GM12891 (cell line): ENCODE measurements at regions not wholly inside any gene's neighbourhood (a gene's known extent, or its start where the extent isn't known, plus 50 kb on each side); places are given as distances from the start of the nearest gene placed in this dataset.
"Not testable (repeated sequence)": the region's sequence is repeated elsewhere in the genome, so short reads cannot be mapped to it uniquely, and the experiment has no call there.

Source experiments
- DNase-seq: peaks from one replicate; pipeline ENCODE4 v3.0.0; 2011; ENCODE audit warnings: low spot score; ENCODE audit not compliant: insufficient read length
- FAIRE-seq: peaks from 2 replicates; lab custom pipeline; 2011; peaks lifted over from hg19 to GRCh38; lab: Jason Lieb, UNC
- PAX5 ChIP-seq: IDR thresholded peaks from 2 replicates; pipeline ENCODE4 v1.6.1; 2011; ENCODE audit warnings: low read length, moderate library complexity, mild to moderate bottlenecking; ENCODE audit not compliant: insufficient read depth, severe bottlenecking
- POLR2A ChIP-seq: IDR thresholded peaks from 2 replicates; pipeline ENCODE4 v1.6.1; 2011; ENCODE audit warnings: low read depth, low read length, control low read depth
- POLR2AphosphoS5 ChIP-seq: IDR thresholded peaks from 2 replicates; pipeline ENCODE4 v1.6.1; 2011; ENCODE audit warnings: low read depth, low read length, control low read depth
- POU2F2 ChIP-seq: IDR thresholded peaks from 2 replicates; pipeline ENCODE4 v1.6.1; 2011; ENCODE audit warnings: low read depth, mild to moderate bottlenecking, control low read depth, low read length, moderate library complexity
- SPI1 ChIP-seq: IDR thresholded peaks from 2 replicates; pipeline ENCODE4 v1.6.1; 2011; ENCODE audit warnings: low read depth, low read length, control low read depth
- TAF1 ChIP-seq: IDR thresholded peaks from 2 replicates; pipeline ENCODE4 v1.6.1; 2011; ENCODE audit warnings: low read depth, low read length, control low read depth

GRCh38 chr4:141314627-141315026, 93.9 kb downstream of the ZNF330 start:
- DNase-seq: no peak
- no peak for TF ChIP-seq SPI1
- no peak for TF ChIP-seq POLR2A
- TF ChIP-seq TAF1: no peak
- TF ChIP-seq PAX5: no peak
- no peak for TF ChIP-seq POLR2AphosphoS5
- no peak for TF ChIP-seq POU2F2
- FAIRE-seq: no peak

DNA sequence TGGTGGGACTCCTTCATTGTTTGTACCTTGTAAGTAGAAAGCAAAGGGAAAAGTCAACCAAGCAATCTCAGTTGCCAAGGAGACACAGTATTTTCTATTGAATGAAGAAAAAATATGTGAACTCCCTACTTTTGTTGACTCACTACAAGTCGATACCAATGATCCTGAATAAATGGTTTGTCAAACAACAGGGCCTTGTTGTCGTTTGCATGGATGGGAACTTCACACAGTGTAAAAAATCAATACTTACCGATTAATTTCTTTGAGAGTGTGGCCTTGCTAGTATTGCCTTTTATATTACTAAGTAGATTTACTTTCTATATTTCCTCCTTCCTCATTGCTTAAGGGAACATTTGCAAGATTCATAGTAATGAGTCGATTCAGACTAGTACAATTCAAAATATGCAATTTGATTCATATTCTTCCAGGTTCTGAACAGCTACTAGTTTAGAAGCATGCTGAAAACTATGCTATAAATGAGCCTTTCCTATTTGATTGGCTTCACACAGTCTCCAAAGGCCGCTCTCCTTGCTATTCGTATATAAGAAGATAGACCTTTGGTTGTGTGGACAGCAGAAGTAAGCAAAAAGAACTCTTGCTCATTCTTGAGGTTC, 108.0 kb downstream of the ZNF330 start:
- TF ChIP-seq POLR2A (no peak), POLR2AphosphoS5 (no peak), POU2F2 (no peak), SPI1 (no peak), PAX5 (no peak), TAF1 (no peak)
- DNase-seq (no peak), FAIRE-seq (no peak)

DNA sequence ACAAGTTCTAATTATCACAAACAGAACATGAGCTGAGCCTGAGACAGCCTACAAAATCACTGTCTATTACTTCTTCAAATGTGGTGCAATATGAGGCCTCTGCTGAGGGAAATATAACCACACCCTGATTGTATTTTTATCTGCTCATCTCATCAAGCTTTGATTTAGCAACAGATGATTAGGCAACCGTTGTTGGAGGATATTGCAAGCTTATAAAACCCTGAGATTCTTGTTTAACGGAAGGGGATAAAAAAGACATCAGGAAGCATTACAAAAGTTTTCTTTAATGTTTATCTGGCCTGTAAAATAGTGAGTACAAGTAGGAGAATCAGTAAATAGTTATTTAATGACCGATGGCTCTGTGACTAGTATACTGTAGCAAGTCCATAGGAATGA, 108.5 kb downstream of the ZNF330 start:
- DNase-seq: no peak
- no peak for FAIRE-seq
- TF ChIP-seq POU2F2: no peak
- no peak for TF ChIP-seq POLR2A
- TF ChIP-seq PAX5: no peak
- TF ChIP-seq TAF1: no peak
- TF ChIP-seq POLR2AphosphoS5: no peak
- no peak for TF ChIP-seq SPI1

DNA sequence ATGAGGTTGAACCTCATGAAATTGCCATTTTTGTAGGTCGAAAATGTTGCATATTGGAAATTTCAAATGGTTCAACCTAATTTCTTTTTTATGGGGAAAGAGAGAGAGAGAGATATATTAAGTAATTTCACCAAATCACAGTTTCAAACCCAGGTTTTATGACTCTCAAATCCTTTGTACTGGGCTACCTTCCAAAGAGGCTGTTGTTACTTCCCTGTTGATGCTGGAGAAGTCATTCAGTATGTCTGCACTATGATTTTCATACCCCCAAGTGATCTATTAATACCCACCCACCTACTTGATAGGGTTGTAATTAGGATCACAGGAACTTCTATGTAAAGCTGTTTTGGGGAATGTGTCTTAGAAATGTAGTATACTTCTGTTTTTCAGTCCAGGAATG, 109.9 kb downstream of the ZNF330 start:
- FAIRE-seq (no peak), DNase-seq (no peak)
- no peak for TF ChIP-seq SPI1
- no peak for TF ChIP-seq POLR2AphosphoS5
- TF ChIP-seq POU2F2: no peak
- no peak for TF ChIP-seq PAX5
- no peak for TF ChIP-seq POLR2A
- TF ChIP-seq TAF1: no peak

DNA sequence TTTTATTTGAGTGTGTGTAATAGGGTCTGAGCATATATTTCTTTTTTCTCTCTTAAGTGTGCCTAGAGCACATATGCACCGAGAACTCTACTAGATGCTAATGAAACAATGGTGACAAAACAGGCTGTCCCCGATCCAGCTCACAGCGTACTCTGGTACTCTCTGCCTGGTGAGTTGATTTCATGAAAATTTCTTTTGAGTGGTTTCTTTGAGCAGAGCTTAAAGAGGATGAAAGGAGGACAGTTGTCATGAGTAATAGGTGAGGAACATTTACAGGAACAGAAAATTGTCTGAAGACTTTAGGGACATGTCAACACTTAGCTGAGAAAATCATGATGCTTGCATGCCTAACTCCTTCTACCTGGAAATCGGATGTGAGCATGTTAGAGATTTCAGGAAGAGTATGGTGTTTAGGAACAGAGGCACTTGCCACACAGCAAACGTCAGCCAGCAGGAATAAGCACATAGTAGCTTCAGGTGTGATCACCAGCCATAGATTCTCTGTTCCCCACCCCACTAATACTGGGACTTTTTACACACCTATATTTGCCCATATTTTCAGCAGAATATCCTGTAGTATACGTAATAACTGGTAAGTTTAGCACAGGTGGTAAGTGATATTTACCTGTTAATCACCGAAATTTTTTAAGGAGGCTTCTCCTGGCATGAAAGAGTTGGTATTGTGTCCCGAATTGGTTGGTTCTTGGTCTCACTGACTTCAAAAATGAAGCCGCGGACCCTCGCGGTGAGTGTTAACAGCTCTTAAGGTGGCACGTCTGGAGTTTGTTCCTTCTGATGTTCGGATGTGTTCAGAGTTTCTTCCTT, 111.1 kb downstream of the ZNF330 start:
- FAIRE-seq (no peak), DNase-seq (no peak)
- TF ChIP-seq SPI1 (no peak), POLR2A (no peak), TAF1 (no peak), POLR2AphosphoS5 (no peak), POU2F2 (no peak), PAX5 (no peak)

DNA sequence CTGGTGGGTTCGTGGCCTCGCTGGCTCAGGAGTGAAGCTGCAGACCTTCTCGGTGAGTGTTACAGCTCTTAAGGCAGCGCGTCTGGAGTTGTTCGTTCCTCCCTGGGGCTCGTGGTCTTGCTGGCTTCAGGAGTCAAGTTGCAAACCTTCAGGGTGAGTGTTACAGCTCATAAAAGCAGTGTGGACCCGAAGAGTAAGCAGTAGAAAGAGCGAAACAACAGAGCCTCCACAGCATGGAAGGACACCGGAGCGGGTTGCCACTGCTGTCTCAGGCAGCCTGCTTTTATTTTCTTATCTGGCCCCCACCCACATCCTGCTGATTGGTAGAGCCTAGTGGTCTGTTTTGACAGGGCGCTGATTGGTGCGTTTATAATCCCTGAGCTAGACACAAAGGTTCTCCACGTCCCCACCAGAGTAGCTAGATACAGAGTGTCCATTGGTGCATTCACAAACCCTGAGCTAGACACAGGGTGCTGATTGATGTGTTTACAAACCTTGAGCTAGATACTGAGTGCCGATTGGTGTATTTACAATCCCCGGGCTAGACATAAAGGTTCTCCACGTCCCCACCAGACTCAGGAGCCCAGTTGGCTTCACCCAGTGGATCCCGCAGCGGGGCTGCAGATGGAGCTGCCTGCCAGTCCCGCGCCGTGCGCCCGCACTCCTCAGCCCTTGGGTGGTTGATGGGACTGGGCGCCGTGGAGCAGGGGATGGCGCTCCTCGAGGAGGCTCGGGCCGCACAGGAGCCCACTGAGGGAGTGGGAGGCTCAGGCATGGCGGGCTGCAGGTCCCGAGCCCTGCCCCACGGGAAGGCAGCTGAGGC, 111.9 kb downstream of the ZNF330 start:
- not testable (repeated sequence) for DNase-seq, FAIRE-seq

- DNase-seq, FAIRE-seq: not testable (repeated sequence)
These were observed 112.9 kb downstream of the ZNF330 start for GRCh38 chr4:141333456-141334230.

- DNase-seq: no peak
- TF ChIP-seq SPI1 (no peak), PAX5 (no peak), TAF1 (no peak), POLR2AphosphoS5 (no peak), POU2F2 (no peak), POLR2A (no peak)
- no peak for FAIRE-seq
These were observed 114.5 kb downstream of the ZNF330 start for GRCh38 chr4:141335166-141335565.

DNA sequence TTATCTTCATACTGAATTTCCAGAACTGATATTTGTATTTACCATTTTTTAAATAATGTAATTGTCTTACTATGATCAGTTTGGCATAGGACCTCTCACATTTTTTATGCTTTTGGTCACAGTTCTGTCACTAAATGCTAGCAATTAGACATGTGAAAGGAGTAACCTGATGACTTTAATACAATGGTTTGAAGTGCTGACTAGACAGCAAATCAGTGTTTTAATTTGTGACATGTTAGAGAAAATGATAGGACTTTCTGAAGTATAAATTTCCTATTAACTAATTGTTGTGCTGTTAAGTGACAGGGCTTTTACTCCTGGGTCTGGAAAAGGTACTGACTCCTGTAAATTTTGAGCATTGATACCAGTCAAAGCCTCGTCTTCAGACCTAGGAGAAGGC, 117.5 kb downstream of the ZNF330 start:
- FAIRE-seq: no peak
- DNase-seq: no peak
- TF ChIP-seq PAX5 (no peak), POU2F2 (no peak), POLR2AphosphoS5 (no peak), TAF1 (no peak), SPI1 (no peak), POLR2A (no peak)

DNA sequence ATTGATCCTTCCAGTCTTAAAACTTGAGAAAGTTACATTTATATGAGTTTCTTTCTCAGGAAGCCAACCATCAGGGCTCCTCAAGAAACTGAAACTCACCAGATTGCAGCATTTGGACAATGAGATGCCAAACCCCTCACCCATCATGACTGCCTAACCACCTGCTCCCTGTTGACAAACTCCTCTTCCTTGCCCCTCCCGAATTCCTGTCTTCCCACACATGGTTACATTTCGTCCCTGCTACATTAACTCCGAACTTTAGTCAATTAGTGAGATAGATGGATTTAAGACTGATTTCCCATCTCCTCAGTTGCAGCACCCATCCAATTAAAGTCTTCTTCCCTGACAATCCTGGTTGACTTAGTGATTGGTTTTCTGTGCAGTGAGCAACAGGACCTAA, 118.7 kb downstream of the ZNF330 start:
- TF ChIP-seq POLR2A (no peak), SPI1 (no peak), PAX5 (no peak), POLR2AphosphoS5 (no peak), TAF1 (no peak), POU2F2 (no peak)
- FAIRE-seq: no peak
- DNase-seq: no peak
